ENCODE measurements at regions not wholly inside any gene's neighbourhood (a gene's known extent, or its start where the extent isn't known, plus 50 kb on each side); places are given as distances from the start of the nearest gene placed in this dataset.

- no peak overlapping the region for H3K4me3 ChIP-seq (ENCODE audit: low read depth, low read length)
- no peak for TF ChIP-seq CTCF (IDR thresholded peaks at IDR 0.05; ENCODE audit: low read depth, low read length)
Observed at GRCh38 chr7:54810401-54810800, 51.4 kb upstream of the SEC61G start.

- TF ChIP-seq CTCF (IDR thresholded peaks at IDR 0.05; ENCODE audit: low read depth, low read length), result no peak
- H3K4me3 ChIP-seq (ENCODE audit: low read depth, low read length), result peak overlapping the region; percentile 20
Observed at GRCh38 chr7:54811041-54811845, 52.2 kb upstream of the SEC61G start.

GRCh38 chr7:54811846-54812254, 52.8 kb upstream of the SEC61G start:
- H3K4me3 ChIP-seq (ENCODE audit: low read depth, low read length), result peak overlapping the region; percentile 20

GRCh38 chr7:54812756-54813322, 53.8 kb upstream of the SEC61G start:
- TF ChIP-seq CTCF (IDR thresholded peaks at IDR 0.05; ENCODE audit: low read depth, low read length), result no peak
- no peak overlapping the region for H3K4me3 ChIP-seq (ENCODE audit: low read depth, low read length)

More at GRCh38 chr7:54811846-54812254, 52.8 kb upstream of the SEC61G start:
- TF ChIP-seq CTCF (IDR thresholded peaks at IDR 0.05; ENCODE audit: low read depth, low read length), result no peak

- no peak for TF ChIP-seq CTCF (IDR thresholded peaks at IDR 0.05; ENCODE audit: low read depth, low read length)
- no peak overlapping the region for H3K4me3 ChIP-seq (ENCODE audit: low read depth, low read length)
Observed at GRCh38 chr7:54813398-54813797, 54.4 kb upstream of the SEC61G start.

GRCh38 chr7:54814401-54814800, 55.4 kb upstream of the SEC61G start:
- no peak for TF ChIP-seq CTCF (IDR thresholded peaks at IDR 0.05; ENCODE audit: low read depth, low read length)
- no peak overlapping the region for H3K4me3 ChIP-seq (ENCODE audit: low read depth, low read length)

- no peak for TF ChIP-seq CTCF (IDR thresholded peaks at IDR 0.05; ENCODE audit: low read depth, low read length)
- H3K4me3 ChIP-seq (ENCODE audit: low read depth, low read length), result no peak overlapping the region
Observed at GRCh38 chr7:54817152-54817551, 58.1 kb upstream of the SEC61G start.
